Ovary (tissue), 3 donors: ENCODE measurements at regions not wholly inside any gene's neighbourhood (a gene's known extent, or its start where the extent isn't known, plus 50 kb on each side); places are given as distances from the start of the nearest gene placed in this dataset.

Source experiments
- CTCF ChIP-seq, 3 donors: fragments of 450-650 bp in 2 of 3; fragments of 200-600 bp in 1 of 3; IDR thresholded peaks; one replicate each; pipeline versions ENCODE4 v1.5.1 to v1.8.0; 2016 to 2022; ENCODE audit warnings: antibody characterized with exemption in 3 of 3, mild to moderate bottlenecking in 1 of 3
- EP300 ChIP-seq: sonication (generic); formaldehyde crosslinking; IDR thresholded peaks from one replicate; pipeline ENCODE4 v1.6.1; 2017; ENCODE audit warnings: antibody characterized with exemption
- POLR2A ChIP-seq: fragments of 450-650 bp; IDR thresholded peaks from one replicate; pipeline ENCODE4 v1.6.1; 2017; ENCODE audit warnings: antibody characterized with exemption, mild to moderate bottlenecking, moderate library complexity
- donor health status: DM: no; HTN: no; CAD: no.

- TF ChIP-seq CTCF (IDR thresholded peaks at IDR 0.05) (no peak), POLR2A (no peak), EP300 (no peak)
Measured at GRCh38 chr3:197438906-197439305, 116.9 kb downstream of the BDH1 start.
